T-helper 2 cell treated with Interferon-gamma antibody and Interleukin-4, amounts not matched to agents 5 μg/mL and 100 μg/mL, for 36 hours (primary cell): ENCODE measurements at regions not wholly inside any gene's neighbourhood (a gene's known extent, or its start where the extent isn't known, plus 50 kb on each side); places are given as distances from the start of the nearest gene placed in this dataset.

ENCODE experiments used
- DNase-seq: peaks from one replicate; pipeline ENCODE4 v3.0.0; 2021; ENCODE audit warnings: low spot score
- H3K27ac Mint-ChIP-seq: one replicate; pipeline ENCODE4 v1.8.0; 2021; ENCODE audit warnings: mild to moderate bottlenecking, mixed read lengths
- H3K27me3 Mint-ChIP-seq: one replicate; pipeline ENCODE4 v1.8.0; 2021; ENCODE audit warnings: low read depth, mixed read lengths
- H3K36me3 Mint-ChIP-seq: one replicate; pipeline ENCODE4 v1.8.0; 2021; ENCODE audit warnings: low read depth, mixed read lengths
- H3K4me1 Mint-ChIP-seq: one replicate; pipeline ENCODE4 v1.8.0; 2021; ENCODE audit warnings: low read depth, mixed read lengths
- H3K4me3 Mint-ChIP-seq: one replicate; pipeline ENCODE4 v1.8.0; 2022; ENCODE audit warnings: mild to moderate bottlenecking, moderate library complexity, mixed read lengths
- H3K9me3 Mint-ChIP-seq: one replicate; pipeline ENCODE4 v1.8.0; 2021; ENCODE audit warnings: mixed read lengths

DNA sequence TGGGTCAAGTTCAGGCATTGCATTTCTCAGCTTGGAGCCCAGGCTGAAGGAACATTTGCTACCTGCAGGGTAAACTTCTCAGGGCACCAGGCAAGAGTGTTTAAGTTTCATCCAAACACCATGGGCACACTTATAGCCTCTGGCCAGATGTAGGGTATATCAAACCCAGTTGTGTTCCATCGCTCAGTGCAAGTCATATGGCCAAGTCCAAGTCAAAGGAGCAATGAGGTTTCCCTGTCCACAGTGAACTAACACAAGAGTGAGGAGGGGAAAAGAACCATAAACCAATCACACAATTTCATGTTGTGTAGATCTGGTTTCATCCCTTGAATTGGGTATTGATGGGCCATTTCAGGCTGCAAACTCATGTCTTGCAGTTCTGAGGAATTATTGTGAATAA, 107.2 kb downstream of the SOX11 start:
- Mint-ChIP-seq H3K4me1 (no peaks in the 10 kb centered on the region), H3K27me3 (no peaks in the 10 kb centered on the region), H3K27ac (no peak overlapping the region), H3K9me3 (no peaks in the 10 kb centered on the region), H3K36me3 (no peaks in the 10 kb centered on the region), H3K4me3 (no peak overlapping the region)
- no peak for DNase-seq

GRCh38 chr2:5803547-5803946, 111.4 kb downstream of the SOX11 start:
- Mint-ChIP-seq H3K27me3 (no peaks in the 10 kb centered on the region), H3K36me3 (no peaks in the 10 kb centered on the region), H3K4me1 (no peaks in the 10 kb centered on the region), H3K4me3 (no peak overlapping the region), H3K27ac (no peak overlapping the region), H3K9me3 (no peaks in the 10 kb centered on the region)
- no peak for DNase-seq

- no peak overlapping the region for H3K4me3 Mint-ChIP-seq
- H3K36me3 Mint-ChIP-seq, result no peaks in the 10 kb centered on the region
- peaks cover 4% of the 10 kb centered on the region for H3K9me3 Mint-ChIP-seq
- DNase-seq, result no peak
- no peak overlapping the region for H3K27ac Mint-ChIP-seq
- H3K27me3 Mint-ChIP-seq, result no peaks in the 10 kb centered on the region
- H3K4me1 Mint-ChIP-seq, result no peaks in the 10 kb centered on the region
Measured at GRCh38 chr2:5818961-5819600, 126.9 kb downstream of the SOX11 start.

GRCh38 chr2:5824126-5824525, 131.9 kb downstream of the SOX11 start:
- Mint-ChIP-seq H3K27me3 (no peaks in the 10 kb centered on the region), H3K27ac (no peak overlapping the region), H3K4me3 (no peak overlapping the region), H3K9me3 (peaks cover 4% of the 10 kb centered on the region), H3K4me1 (no peaks in the 10 kb centered on the region), H3K36me3 (no peaks in the 10 kb centered on the region)
- no peak for DNase-seq

- no peak for DNase-seq
- no peaks in the 10 kb centered on the region for H3K36me3 Mint-ChIP-seq
Measured at GRCh38 chr2:5825686-5826085, 133.5 kb downstream of the SOX11 start.

GRCh38 chr2:5826979-5827655, 134.9 kb downstream of the SOX11 start:
- Mint-ChIP-seq H3K27me3 (no peaks in the 10 kb centered on the region), H3K36me3 (no peaks in the 10 kb centered on the region), H3K4me3 (no peak overlapping the region), H3K27ac (no peak overlapping the region), H3K9me3 (peaks cover 8% of the 10 kb centered on the region), H3K4me1 (no peaks in the 10 kb centered on the region)
- no peak for DNase-seq

More at GRCh38 chr2:5825686-5826085, 133.5 kb downstream of the SOX11 start:
- H3K27ac Mint-ChIP-seq, result no peak overlapping the region
- H3K9me3 Mint-ChIP-seq, result peaks cover 7% of the 10 kb centered on the region
- H3K27me3 Mint-ChIP-seq, result no peaks in the 10 kb centered on the region
- no peak overlapping the region for H3K4me3 Mint-ChIP-seq
- H3K4me1 Mint-ChIP-seq, result no peaks in the 10 kb centered on the region

DNA sequence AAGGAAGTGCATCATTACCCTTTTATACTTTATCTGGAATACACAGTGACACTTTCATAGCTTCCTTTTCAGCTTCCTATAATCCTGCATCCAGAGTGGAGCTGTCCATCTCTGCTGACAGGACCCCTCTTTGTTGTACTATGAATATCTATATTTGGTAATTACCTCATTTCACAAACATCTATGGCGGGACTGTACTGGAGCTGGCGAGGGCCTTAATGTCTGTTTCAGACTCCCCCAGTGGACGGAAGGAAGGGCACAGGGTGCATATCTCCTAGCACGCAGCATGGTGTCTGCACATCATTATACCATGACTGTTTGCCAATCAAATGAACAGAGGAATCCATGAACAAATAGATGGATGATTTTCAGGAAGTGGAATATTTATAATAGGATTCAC, 142.3 kb downstream of the SOX11 start:
- DNase-seq, result no peak
- H3K9me3 Mint-ChIP-seq, result peaks cover 4% of the 10 kb centered on the region
- no peak overlapping the region for H3K4me3 Mint-ChIP-seq
- no peaks in the 10 kb centered on the region for H3K36me3 Mint-ChIP-seq
- H3K4me1 Mint-ChIP-seq, result no peaks in the 10 kb centered on the region
- no peak overlapping the region for H3K27ac Mint-ChIP-seq
- no peaks in the 10 kb centered on the region for H3K27me3 Mint-ChIP-seq

- Mint-ChIP-seq H3K4me1 (no peaks in the 10 kb centered on the region), H3K27me3 (no peaks in the 10 kb centered on the region), H3K4me3 (no peak overlapping the region), H3K27ac (no peak overlapping the region), H3K36me3 (no peaks in the 10 kb centered on the region), H3K9me3 (peaks cover 3% of the 10 kb centered on the region)
- no peak for DNase-seq
Measured at GRCh38 chr2:5839550-5839949, 147.4 kb downstream of the SOX11 start.

- peaks cover 3% of the 10 kb centered on the region for H3K9me3 Mint-ChIP-seq
- H3K4me3 Mint-ChIP-seq, result no peak overlapping the region
- no peak overlapping the region for H3K27ac Mint-ChIP-seq
- no peaks in the 10 kb centered on the region for H3K27me3 Mint-ChIP-seq
- H3K4me1 Mint-ChIP-seq, result no peaks in the 10 kb centered on the region
- no peak for DNase-seq
- H3K36me3 Mint-ChIP-seq, result no peaks in the 10 kb centered on the region
Measured at GRCh38 chr2:5841126-5841525, 148.9 kb downstream of the SOX11 start.

DNA sequence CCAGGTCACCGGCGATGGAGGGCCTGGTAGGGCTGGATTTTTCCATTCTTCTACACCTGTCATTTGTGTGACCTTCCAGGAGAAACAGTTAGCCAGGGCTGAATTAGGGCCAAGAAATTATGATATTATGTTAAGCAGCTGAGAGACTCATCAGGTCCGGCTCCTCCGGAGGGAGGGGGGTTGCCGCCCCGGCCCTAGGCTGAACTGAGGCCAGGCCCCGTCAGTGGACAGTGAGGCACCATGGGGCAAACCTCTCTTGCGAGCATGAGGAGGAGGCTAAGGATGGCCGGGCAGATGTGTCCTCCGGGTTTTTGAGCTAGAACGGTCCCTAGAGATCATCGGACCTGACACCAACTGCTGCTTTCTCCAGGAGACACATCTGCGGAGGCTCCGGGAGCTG, 150.1 kb downstream of the SOX11 start:
- Mint-ChIP-seq H3K27ac (no peak overlapping the region), H3K4me1 (no peaks in the 10 kb centered on the region), H3K4me3 (no peak overlapping the region), H3K9me3 (peaks cover 3% of the 10 kb centered on the region), H3K36me3 (no peaks in the 10 kb centered on the region), H3K27me3 (no peaks in the 10 kb centered on the region)
- DNase-seq, result no peak

GRCh38 chr2:5845798-5846330, 153.7 kb downstream of the SOX11 start:
- Mint-ChIP-seq H3K27me3 (no peaks in the 10 kb centered on the region), H3K4me1 (no peaks in the 10 kb centered on the region)

DNA sequence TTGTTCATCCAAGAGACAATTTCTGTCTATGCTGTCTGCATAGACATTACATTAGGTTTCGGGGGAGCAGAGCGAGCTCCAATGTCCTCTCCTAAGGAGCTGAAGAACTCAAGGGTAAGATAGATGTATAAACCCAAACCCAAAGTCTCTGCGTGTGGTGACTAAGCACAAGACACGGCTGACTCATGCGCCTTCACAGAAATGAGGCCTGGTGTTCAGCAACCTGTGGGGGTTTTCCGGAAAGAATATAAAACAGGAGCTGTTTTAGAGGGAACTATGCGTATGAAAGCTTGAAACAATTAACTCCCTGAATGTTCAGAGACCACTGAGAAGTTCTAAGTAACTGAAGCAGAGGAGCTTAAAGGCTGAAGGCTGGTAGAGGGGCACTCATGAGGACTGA, 154.7 kb downstream of the SOX11 start:
- no peaks in the 10 kb centered on the region for H3K4me1 Mint-ChIP-seq
- H3K27me3 Mint-ChIP-seq, result no peaks in the 10 kb centered on the region
- DNase-seq, result no peak
- H3K36me3 Mint-ChIP-seq, result no peaks in the 10 kb centered on the region
- H3K27ac Mint-ChIP-seq, result no peak overlapping the region
- peaks cover 3% of the 10 kb centered on the region for H3K9me3 Mint-ChIP-seq
- no peak overlapping the region for H3K4me3 Mint-ChIP-seq

More at GRCh38 chr2:5845798-5846330, 153.7 kb downstream of the SOX11 start:
- Mint-ChIP-seq H3K4me3 (no peak overlapping the region), H3K27ac (no peak overlapping the region), H3K36me3 (no peaks in the 10 kb centered on the region), H3K9me3 (peaks cover 3% of the 10 kb centered on the region)
- no peak for DNase-seq

DNA sequence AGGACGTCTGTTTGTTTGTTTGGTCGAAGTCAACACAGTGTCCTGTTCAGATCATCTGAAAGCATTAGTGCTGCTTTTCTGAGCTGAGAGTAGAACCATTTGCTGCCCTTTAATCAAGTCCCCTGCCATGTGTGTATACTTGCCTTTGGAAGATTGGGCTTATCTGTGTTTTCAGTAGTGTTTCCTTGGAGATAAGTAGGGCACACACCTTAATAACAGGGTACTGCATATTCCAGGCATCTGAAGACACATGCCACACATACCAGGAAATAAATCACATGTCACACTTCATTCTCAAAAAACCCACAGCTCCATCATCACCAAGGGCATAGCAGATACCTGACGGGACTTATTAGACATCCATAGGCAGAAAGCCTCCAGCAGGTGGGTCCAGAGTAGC, 157.4 kb downstream of the SOX11 start:
- no peak for DNase-seq

GRCh38 chr2:5851410-5851809, 159.2 kb downstream of the SOX11 start:
- no peak overlapping the region for H3K27ac Mint-ChIP-seq

More for the DNA sequence above, 157.4 kb downstream of the SOX11 start:
- Mint-ChIP-seq H3K4me3 (no peak overlapping the region), H3K9me3 (peaks cover 5% of the 10 kb centered on the region), H3K4me1 (no peaks in the 10 kb centered on the region), H3K27ac (no peak overlapping the region), H3K27me3 (no peaks in the 10 kb centered on the region), H3K36me3 (no peaks in the 10 kb centered on the region)

More at GRCh38 chr2:5851410-5851809, 159.2 kb downstream of the SOX11 start:
- H3K36me3 Mint-ChIP-seq, result no peaks in the 10 kb centered on the region
- no peak overlapping the region for H3K4me3 Mint-ChIP-seq
- peaks cover 10% of the 10 kb centered on the region for H3K9me3 Mint-ChIP-seq
- no peaks in the 10 kb centered on the region for H3K27me3 Mint-ChIP-seq
- no peaks in the 10 kb centered on the region for H3K4me1 Mint-ChIP-seq
- no peak for DNase-seq
